C4-2B (cell line): ENCODE measurements at regions not wholly inside any gene's neighbourhood (a gene's known extent, or its start where the extent isn't known, plus 50 kb on each side); places are given as distances from the start of the nearest gene placed in this dataset.

Source experiments
- ZFX ChIP-seq: fragments of 450-650 bp; IDR thresholded peaks from 2 replicates; pipeline ENCODE4 v1.6.1; 2017
- TF ChIP-seq, protein P1 (sequence below): fragments of 450-650 bp; conservative IDR thresholded peaks from 2 replicates; pipeline ENCODE4 v1.5.1; 2017; ENCODE audit warnings: mild to moderate bottlenecking

DNA sequence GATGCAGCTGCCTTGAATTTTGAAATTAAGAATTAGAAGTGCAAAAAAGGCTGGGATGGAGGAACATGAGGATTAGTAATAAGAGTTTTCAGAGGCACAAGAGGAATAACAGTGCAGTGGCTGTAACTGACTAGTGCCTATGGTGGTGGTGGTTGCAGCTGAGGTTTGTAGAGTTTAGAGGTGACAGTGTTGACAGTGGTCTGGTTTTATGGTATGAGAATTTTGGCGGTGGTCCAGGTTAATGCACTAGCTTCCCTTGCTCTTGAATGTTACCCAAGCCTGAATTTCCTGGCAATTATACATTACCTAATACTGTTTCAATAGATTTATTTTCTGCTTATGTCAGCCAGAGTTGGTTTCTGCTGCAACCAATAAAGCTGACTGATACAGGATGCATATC is 112.8 kb upstream of the C11orf87 start:
- TF ChIP-seq, protein P1, sequence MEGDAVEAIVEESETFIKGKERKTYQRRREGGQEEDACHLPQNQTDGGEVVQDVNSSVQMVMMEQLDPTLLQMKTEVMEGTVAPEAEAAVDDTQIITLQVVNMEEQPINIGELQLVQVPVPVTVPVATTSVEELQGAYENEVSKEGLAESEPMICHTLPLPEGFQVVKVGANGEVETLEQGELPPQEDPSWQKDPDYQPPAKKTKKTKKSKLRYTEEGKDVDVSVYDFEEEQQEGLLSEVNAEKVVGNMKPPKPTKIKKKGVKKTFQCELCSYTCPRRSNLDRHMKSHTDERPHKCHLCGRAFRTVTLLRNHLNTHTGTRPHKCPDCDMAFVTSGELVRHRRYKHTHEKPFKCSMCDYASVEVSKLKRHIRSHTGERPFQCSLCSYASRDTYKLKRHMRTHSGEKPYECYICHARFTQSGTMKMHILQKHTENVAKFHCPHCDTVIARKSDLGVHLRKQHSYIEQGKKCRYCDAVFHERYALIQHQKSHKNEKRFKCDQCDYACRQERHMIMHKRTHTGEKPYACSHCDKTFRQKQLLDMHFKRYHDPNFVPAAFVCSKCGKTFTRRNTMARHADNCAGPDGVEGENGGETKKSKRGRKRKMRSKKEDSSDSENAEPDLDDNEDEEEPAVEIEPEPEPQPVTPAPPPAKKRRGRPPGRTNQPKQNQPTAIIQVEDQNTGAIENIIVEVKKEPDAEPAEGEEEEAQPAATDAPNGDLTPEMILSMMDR = no peak
- no peak for TF ChIP-seq ZFX
